HG03442 (cell line): ENCODE measurements at regions not wholly inside any gene's neighbourhood (a gene's known extent, or its start where the extent isn't known, plus 50 kb on each side); places are given as distances from the start of the nearest gene placed in this dataset.
"Not testable (repeated sequence)": the region's sequence is repeated elsewhere in the genome, so short reads cannot be mapped to it uniquely, and the experiment has no call there.

Source experiments
- ATAC-seq: cut with Tn5 transposase; IDR thresholded peaks from one replicate; pipeline ENCODE4 v1.9.1; 2021; ENCODE audit warnings: mild to moderate bottlenecking, moderate library complexity; ENCODE audit not compliant: unreplicated experiment

- not testable (repeated sequence) for ATAC-seq
These were observed 65.9 kb upstream of the TNK2 start for GRCh38 chr3:195974281-195974680.

GRCh38 chr3:195970873-195971272 lies 62.5 kb upstream of the TNK2 start:
- not testable (repeated sequence) for ATAC-seq

GRCh38 chr3:195969838-195970776 lies 61.8 kb upstream of the TNK2 start:
- not testable (repeated sequence) for ATAC-seq

- not testable (repeated sequence) for ATAC-seq
These were observed 61.0 kb upstream of the TNK2 start for GRCh38 chr3:195969341-195969740.

- ATAC-seq = not testable (repeated sequence)
These were observed 59.8 kb upstream of the TNK2 start for GRCh38 chr3:195968104-195968503.

GRCh38 chr3:195967387-195967720 lies 59.0 kb upstream of the TNK2 start:
- ATAC-seq = not testable (repeated sequence)

- ATAC-seq = not testable (repeated sequence)
These were observed 58.4 kb upstream of the TNK2 start for GRCh38 chr3:195966563-195967386.

GRCh38 chr3:195965217-195965616 lies 56.9 kb upstream of the TNK2 start:
- ATAC-seq = not testable (repeated sequence)

GRCh38 chr3:195964318-195965107 lies 56.2 kb upstream of the TNK2 start:
- ATAC-seq = not testable (repeated sequence)

- ATAC-seq = not testable (repeated sequence)
These were observed 53.9 kb upstream of the TNK2 start for GRCh38 chr3:195962222-195962621.

- ATAC-seq = not testable (repeated sequence)
These were observed 52.8 kb upstream of the TNK2 start for GRCh38 chr3:195960971-195961775.

GRCh38 chr3:195960164-195960563 lies 51.8 kb upstream of the TNK2 start:
- not testable (repeated sequence) for ATAC-seq

- not testable (repeated sequence) for ATAC-seq
These were observed 51.2 kb upstream of the TNK2 start for GRCh38 chr3:195959367-195960157.

- not testable (repeated sequence) for ATAC-seq
These were observed 50.4 kb upstream of the TNK2 start for GRCh38 chr3:195958736-195959135.
